CD14-positive monocyte (primary cell): ENCODE measurements at regions not wholly inside any gene's neighbourhood (a gene's known extent, or its start where the extent isn't known, plus 50 kb on each side); places are given as distances from the start of the nearest gene placed in this dataset.

ENCODE experiments used
- DNase-seq, 3 donors: peaks; one replicate each; pipeline ENCODE4 v3.0.0-alpha.2; 2011 to 2022
- H2AFZ ChIP-seq: 2 replicates; pipeline ENCODE4 v1.6.0; 2012; ENCODE audit warnings: mild to moderate bottlenecking, low read depth, low read length, inconsistent platforms; ENCODE audit not compliant: insufficient read depth, poor library complexity, severe bottlenecking
- H3K27ac ChIP-seq, 2 donors: 1 replicate in 1 of 2; 2 replicates in 1 of 2; pipeline ENCODE4 v1.5.1; 2012 to 2013; ENCODE audit warnings: low read length in 2 of 2, control low read depth in 1 of 2, inconsistent platforms in 1 of 2, low read depth in 1 of 2, mild to moderate bottlenecking in 1 of 2
- H3K27me3 ChIP-seq, 2 donors: one replicate each; pipeline versions ENCODE4 v1.6.0 to v1.6.1; 2011 to 2013; ENCODE audit warnings: low read length in 2 of 2; ENCODE audit not compliant: control insufficient read depth in 2 of 2, insufficient read depth in 2 of 2
- H3K36me3 ChIP-seq, 2 donors: replicated peaks in 1 of 2; 1 replicate in 1 of 2; 2 replicates in 1 of 2; pipeline versions ENCODE4 v1.5.1 to v1.6.1; 2012 to 2013; ENCODE audit warnings: low read length in 2 of 2, control low read depth in 1 of 2, inconsistent platforms in 1 of 2, mild to moderate bottlenecking in 1 of 2; ENCODE audit not compliant: insufficient read depth in 2 of 2, control insufficient read depth in 1 of 2
- H3K4me1 ChIP-seq, 2 donors: 1 replicate in 1 of 2; 2 replicates in 1 of 2; pipeline versions ENCODE4 v1.5.1 to v1.6.1; 2012 to 2013; ENCODE audit warnings: low read length in 2 of 2, control low read depth in 1 of 2, inconsistent platforms in 1 of 2, mild to moderate bottlenecking in 1 of 2, moderate library complexity in 1 of 2; ENCODE audit not compliant: insufficient read depth in 2 of 2, control insufficient read depth in 1 of 2
- H3K4me2 ChIP-seq: replicated peaks from 2 replicates; pipeline ENCODE3; 2012; ENCODE audit warnings: low read length, moderate library complexity, mild to moderate bottlenecking; ENCODE audit not compliant: poor library complexity, severe bottlenecking; ENCODE audit errors: extremely low read depth
- H3K4me3 ChIP-seq, 3 experiments: fragments of 200-600 bp in 1 of 3; sonication (generic) in 1 of 3; replicated peaks in 1 of 3; 1 replicate in 2 of 3; 2 replicates in 1 of 3; pipeline ENCODE4 v1.5.1; 2011 to 2013; ENCODE audit warnings: low read length in 3 of 3, mild to moderate bottlenecking in 3 of 3, control low read depth in 2 of 3, low read depth in 2 of 3, inconsistent platforms in 1 of 3, moderate library complexity in 1 of 3
- H3K79me2 ChIP-seq: 2 replicates; pipeline ENCODE4 v1.6.0; 2012; ENCODE audit warnings: mild to moderate bottlenecking, control low read depth, inconsistent platforms, low read length, moderate library complexity; ENCODE audit not compliant: insufficient read depth
- H3K9ac ChIP-seq: 2 replicates; pipeline ENCODE4 v1.6.0; 2017; ENCODE audit warnings: low read length, mild to moderate bottlenecking; ENCODE audit not compliant: insufficient read depth, poor library complexity, severe bottlenecking
- H3K9me3 ChIP-seq, 2 donors: replicated peaks in 1 of 2; 1 replicate in 1 of 2; 2 replicates in 1 of 2; pipeline versions ENCODE4 v1.5.1 to v1.6.1; 2012 to 2013; ENCODE audit warnings: low read length in 2 of 2, control low read depth in 1 of 2; ENCODE audit not compliant: control insufficient read depth in 1 of 2, insufficient read depth in 1 of 2
- H4K20me1 ChIP-seq: 2 replicates; pipeline ENCODE4 v1.6.0; 2012; ENCODE audit warnings: mild to moderate bottlenecking, low read length, control low read depth, moderate library complexity; ENCODE audit not compliant: insufficient read depth
- H3K27ac Mint-ChIP-seq, 7 donors: one replicate each; pipeline ENCODE4 v1.8.0; 2020; ENCODE audit warnings: mild to moderate bottlenecking in 7 of 7, mixed read lengths in 7 of 7, moderate library complexity in 6 of 7, inconsistent platforms in 2 of 7
- H3K27me3 Mint-ChIP-seq, 3 donors: one replicate each; pipeline ENCODE4 v1.8.0; 2021 to 2022; ENCODE audit warnings: low read depth in 3 of 3, mild to moderate bottlenecking in 3 of 3, mixed read lengths in 3 of 3, moderate library complexity in 3 of 3, inconsistent platforms in 1 of 3
- H3K36me3 Mint-ChIP-seq, 2 donors: one replicate each; pipeline ENCODE4 v1.8.0; 2020; ENCODE audit warnings: mixed read lengths in 2 of 2, inconsistent platforms in 1 of 2, mild to moderate bottlenecking in 1 of 2
- H3K4me1 Mint-ChIP-seq: one replicate; pipeline ENCODE4 v1.8.0; 2020; ENCODE audit warnings: mild to moderate bottlenecking, mixed read lengths
- H3K4me3 Mint-ChIP-seq, 2 donors: one replicate each; pipeline ENCODE4 v1.8.0; 2020; ENCODE audit warnings: mild to moderate bottlenecking in 2 of 2, mixed read lengths in 2 of 2, moderate library complexity in 1 of 2
- H3K9me3 Mint-ChIP-seq, 7 donors: one replicate each; pipeline ENCODE4 v1.8.0; 2020 to 2022; ENCODE audit warnings: mixed read lengths in 7 of 7, mild to moderate bottlenecking in 6 of 7, moderate library complexity in 6 of 7, inconsistent platforms in 2 of 7
- CTCF ChIP-seq: fragments of 200-600 bp; IDR thresholded peaks from one replicate; pipeline ENCODE4 v1.8.0; 2022; ENCODE audit warnings: antibody characterized with exemption, mild to moderate bottlenecking
- WGBS: methylation state at CpG from one replicate; pipeline ENCODE4 v1.1.5; 2013; ENCODE audit warnings: missing lambda C conversion rate; ENCODE audit not compliant: insufficient coverage; 5-methylcytosine and 5-hydroxymethylcytosine counted together
- intact Hi-C, 2 donors: fragments of 100-400 bp; cut with micrococcal nuclease; formaldehyde crosslinking; loops; one replicate each; pipeline versions ENCODE4 v1.15.0 to v1.15.1; 2023

GRCh38 chr3:159266779-159267178 lies 464.9 kb downstream of the MFSD1 start:
- Mint-ChIP-seq H3K4me3 (no peak overlapping the region), H3K27me3 (peaks cover 1 to 6% (median 2%) of the 10 kb centered on the region in 3 donors), H3K9me3 (peaks cover 0 to 4% (median 0%) of the 10 kb centered on the region in 7 donors), H3K4me1 (no peaks in the 10 kb centered on the region), H3K36me3 (no peaks in the 10 kb centered on the region), H3K27ac (no peak overlapping the region)
- no peak overlapping the region for H3K4me2 ChIP-seq
- H3K27me3 ChIP-seq: no peaks in the 10 kb centered on the region
- no peaks in the 10 kb centered on the region for H3K4me1 ChIP-seq
- intact Hi-C loops: no loop called here
- no peak overlapping the region for H3K9ac ChIP-seq
- no CpG with 5 or more reads among the region's 6 CpGs for WGBS
- H3K4me3 ChIP-seq: no peak overlapping the region
- no peaks in the 10 kb centered on the region for H3K9me3 ChIP-seq
- no peak overlapping the region for H2AFZ ChIP-seq
- no peaks in the 10 kb centered on the region for H4K20me1 ChIP-seq
- H3K27ac ChIP-seq: no peak overlapping the region
- DNase-seq: no peak
- no peaks in the 10 kb centered on the region for H3K79me2 ChIP-seq
- H3K36me3 ChIP-seq: no peaks in the 10 kb centered on the region
- peak; percentile 18 for TF ChIP-seq CTCF

GRCh38 chr3:159271799-159272512 lies 470.1 kb downstream of the MFSD1 start:
- Histone ChIP-seq H3K4me2 (no peak overlapping the region), H3K36me3 (no peaks in the 10 kb centered on the region), H3K4me3 (no peak overlapping the region), H3K9ac (no peak overlapping the region), H2AFZ (no peak overlapping the region), H3K27me3 (no peaks in the 10 kb centered on the region), H4K20me1 (no peaks in the 10 kb centered on the region), H3K79me2 (no peaks in the 10 kb centered on the region), H3K27ac (no peak overlapping the region), H3K9me3 (no peaks in the 10 kb centered on the region), H3K4me1 (no peaks in the 10 kb centered on the region)
- H3K36me3 Mint-ChIP-seq: no peaks in the 10 kb centered on the region
- H3K27me3 Mint-ChIP-seq: peaks cover 0 to 4% (median 0%) of the 10 kb centered on the region in 3 donors
- H3K4me1 Mint-ChIP-seq: no peaks in the 10 kb centered on the region
- no peak for DNase-seq
- WGBS: no CpG with 5 or more reads among the region's 2 CpGs
- peaks cover 0 to under 1% (median 0%) of the 10 kb centered on the region in 7 donors for H3K9me3 Mint-ChIP-seq
- TF ChIP-seq CTCF: no peak
- no peak overlapping the region for H3K27ac Mint-ChIP-seq
- H3K4me3 Mint-ChIP-seq: no peak overlapping the region
- intact Hi-C loops: no loop called here
